GM12864 (cell line): ENCODE measurements at regions not wholly inside any gene's neighbourhood (a gene's known extent, or its start where the extent isn't known, plus 50 kb on each side); places are given as distances from the start of the nearest gene placed in this dataset.

ENCODE experiments used
- DNase-seq: peaks from one replicate; pipeline ENCODE4 v3.0.0-alpha.2; 2011; ENCODE audit warnings: low read depth
- H3K4me3 ChIP-seq: 2 replicates; pipeline ENCODE4 v1.5.1; 2011; ENCODE audit warnings: mild to moderate bottlenecking, low read depth, low read length, control low read depth
- TF ChIP-seq, protein P1 (sequence below): IDR thresholded peaks from 2 replicates; pipeline ENCODE4 v1.5.1; 2011; ENCODE audit warnings: low read depth, mild to moderate bottlenecking, moderate library complexity, low read length, control low read depth, inconsistent platforms; ENCODE audit errors: missing control alignments

DNA sequence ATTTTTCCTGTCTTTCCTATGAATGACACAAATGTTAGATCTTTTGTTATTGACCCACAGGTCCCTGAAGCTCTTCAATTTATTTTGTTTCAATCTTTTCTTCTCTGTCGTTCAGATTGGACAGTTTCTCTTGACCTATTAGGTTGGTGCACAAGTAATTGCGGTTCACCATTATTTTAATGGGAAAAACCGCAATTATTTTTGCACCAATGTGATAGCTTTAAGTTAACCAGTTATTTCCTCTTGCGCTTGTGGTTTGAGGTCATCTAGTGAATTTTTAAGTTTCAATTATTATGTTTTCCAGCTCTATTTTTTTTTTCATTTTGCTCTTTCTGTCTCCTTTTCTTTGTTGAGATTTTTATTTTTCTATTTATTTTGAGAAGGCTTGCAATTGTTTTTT lies 399.2 kb downstream of the INHBA start:
- H3K4me3 ChIP-seq: no peak overlapping the region
- DNase-seq: no peak
- TF ChIP-seq, protein P1, sequence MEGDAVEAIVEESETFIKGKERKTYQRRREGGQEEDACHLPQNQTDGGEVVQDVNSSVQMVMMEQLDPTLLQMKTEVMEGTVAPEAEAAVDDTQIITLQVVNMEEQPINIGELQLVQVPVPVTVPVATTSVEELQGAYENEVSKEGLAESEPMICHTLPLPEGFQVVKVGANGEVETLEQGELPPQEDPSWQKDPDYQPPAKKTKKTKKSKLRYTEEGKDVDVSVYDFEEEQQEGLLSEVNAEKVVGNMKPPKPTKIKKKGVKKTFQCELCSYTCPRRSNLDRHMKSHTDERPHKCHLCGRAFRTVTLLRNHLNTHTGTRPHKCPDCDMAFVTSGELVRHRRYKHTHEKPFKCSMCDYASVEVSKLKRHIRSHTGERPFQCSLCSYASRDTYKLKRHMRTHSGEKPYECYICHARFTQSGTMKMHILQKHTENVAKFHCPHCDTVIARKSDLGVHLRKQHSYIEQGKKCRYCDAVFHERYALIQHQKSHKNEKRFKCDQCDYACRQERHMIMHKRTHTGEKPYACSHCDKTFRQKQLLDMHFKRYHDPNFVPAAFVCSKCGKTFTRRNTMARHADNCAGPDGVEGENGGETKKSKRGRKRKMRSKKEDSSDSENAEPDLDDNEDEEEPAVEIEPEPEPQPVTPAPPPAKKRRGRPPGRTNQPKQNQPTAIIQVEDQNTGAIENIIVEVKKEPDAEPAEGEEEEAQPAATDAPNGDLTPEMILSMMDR: no peak

DNA sequence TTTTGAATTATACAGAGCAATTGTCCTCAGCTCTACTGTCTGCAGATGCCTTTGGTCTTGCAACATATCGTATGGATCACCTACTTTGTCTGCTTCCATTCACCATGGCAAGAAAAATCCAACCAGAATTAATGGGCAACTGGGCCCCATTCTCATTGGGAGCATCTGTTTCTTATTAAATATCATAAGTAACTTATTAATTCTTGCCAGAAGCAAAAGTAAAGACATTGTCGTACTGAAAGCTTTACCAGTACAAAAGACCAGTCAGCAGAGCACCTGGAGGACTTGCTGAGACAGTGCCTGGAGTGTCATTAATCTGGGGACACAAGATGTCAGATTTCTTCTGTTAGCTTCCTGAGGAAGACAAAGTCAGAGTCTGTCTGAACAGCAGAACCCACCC lies 404.5 kb downstream of the INHBA start:
- DNase-seq: no peak
- no peak overlapping the region for H3K4me3 ChIP-seq
- TF ChIP-seq, protein P1: no peak

DNA sequence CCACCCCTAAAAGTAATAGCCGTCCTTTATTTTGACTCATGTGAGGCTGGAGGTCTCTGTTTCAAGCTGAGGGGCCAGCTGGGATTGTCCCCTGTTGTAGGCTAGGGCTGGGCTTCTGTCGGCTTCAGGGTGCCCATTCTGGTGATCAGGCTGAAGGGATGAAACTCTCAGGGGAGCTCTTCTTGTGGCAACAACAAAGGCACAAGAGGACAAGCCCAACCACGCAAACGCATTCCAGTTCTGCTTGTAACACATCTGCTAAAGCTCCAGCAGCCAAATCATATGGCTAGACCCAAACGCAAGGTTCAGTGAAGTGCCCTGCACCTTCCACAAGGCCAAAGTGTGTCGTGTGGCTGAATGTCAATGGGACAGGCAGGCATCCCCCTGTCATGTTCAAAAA lies 405.7 kb downstream of the INHBA start:
- TF ChIP-seq, protein P1: no peak
- no peak for DNase-seq
- H3K4me3 ChIP-seq: no peak overlapping the region

DNA sequence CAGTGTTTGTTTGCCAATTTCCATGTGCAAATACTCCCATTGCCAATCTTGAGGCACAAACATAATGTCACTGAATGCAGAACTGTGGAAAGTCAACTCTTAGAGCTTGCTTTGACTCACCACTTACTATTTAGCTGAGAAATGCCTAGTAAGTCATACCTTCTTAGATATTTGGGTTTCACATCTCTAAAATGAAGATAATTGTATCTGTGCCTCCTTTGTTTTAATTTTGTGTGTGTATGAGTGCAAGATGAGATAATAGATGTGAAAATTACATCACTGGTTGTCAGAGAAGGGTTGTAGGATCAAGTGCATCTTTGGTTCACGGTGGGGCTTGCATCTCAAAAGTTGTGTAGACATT lies 407.5 kb downstream of the INHBA start:
- H3K4me3 ChIP-seq: no peak overlapping the region
- TF ChIP-seq, protein P1: no peak
- DNase-seq: no peak

DNA sequence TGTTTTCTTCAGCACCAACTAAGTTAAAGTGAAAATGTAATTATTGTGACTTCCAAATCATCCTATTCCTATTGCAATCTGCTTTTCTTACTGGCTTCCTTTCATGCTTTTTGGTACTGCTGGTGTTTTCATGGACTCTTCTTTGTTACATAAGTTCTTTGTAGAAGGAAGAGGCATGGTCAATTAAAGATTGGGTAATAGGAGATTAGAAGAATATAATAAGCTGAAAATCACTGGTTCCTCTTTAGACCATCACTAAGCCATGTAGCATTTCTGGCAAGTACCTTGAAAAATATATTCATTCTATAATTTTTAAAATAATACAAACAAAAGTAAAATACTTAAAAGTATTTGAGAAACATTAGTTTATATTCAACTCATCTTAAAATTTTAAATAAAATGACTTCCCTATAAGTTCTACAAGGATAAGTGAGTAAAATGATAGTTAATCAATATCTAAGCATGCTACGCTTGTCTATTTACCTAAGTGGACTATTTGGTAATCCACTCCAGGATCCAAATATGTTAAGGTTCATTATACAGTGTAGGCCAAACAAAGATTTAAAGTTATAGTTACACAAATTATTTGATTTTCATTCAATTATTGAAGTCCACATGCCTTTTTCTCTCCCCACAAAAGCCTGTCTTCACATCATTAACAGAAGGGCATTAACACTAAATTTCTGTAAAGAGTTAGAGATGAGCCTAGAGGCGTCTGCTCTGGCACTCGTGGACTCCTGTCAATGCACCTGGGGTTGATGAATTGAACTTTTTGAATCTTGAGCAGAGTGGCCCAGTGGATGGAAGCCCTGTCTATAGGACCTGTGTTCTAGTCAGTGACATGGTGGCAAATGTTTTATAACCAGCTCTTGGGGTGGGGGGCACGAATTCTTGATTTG lies 408.1 kb downstream of the INHBA start:
- TF ChIP-seq, protein P1: no peak
- no peak for DNase-seq
- H3K4me3 ChIP-seq: no peak overlapping the region

DNA sequence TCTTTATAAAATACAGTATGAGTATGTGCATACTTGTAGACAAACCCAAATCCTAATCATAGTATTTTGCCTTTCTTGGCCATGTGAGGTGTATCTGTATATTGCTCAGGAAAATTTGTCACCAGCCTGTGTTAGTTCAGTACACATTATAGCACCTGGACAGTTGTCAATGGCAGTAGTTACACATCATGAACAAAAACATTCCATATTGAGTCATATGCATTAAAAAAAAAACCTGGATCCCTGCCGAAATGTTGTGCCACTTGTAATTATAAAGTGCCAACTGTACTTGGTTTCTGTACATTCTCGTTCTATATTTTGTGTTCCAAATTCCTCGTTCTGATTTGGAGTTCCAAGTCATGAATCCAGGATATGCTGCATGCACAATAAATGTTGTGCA lies 410.4 kb downstream of the INHBA start:
- no peak for DNase-seq
- TF ChIP-seq, protein P1: no peak

DNA sequence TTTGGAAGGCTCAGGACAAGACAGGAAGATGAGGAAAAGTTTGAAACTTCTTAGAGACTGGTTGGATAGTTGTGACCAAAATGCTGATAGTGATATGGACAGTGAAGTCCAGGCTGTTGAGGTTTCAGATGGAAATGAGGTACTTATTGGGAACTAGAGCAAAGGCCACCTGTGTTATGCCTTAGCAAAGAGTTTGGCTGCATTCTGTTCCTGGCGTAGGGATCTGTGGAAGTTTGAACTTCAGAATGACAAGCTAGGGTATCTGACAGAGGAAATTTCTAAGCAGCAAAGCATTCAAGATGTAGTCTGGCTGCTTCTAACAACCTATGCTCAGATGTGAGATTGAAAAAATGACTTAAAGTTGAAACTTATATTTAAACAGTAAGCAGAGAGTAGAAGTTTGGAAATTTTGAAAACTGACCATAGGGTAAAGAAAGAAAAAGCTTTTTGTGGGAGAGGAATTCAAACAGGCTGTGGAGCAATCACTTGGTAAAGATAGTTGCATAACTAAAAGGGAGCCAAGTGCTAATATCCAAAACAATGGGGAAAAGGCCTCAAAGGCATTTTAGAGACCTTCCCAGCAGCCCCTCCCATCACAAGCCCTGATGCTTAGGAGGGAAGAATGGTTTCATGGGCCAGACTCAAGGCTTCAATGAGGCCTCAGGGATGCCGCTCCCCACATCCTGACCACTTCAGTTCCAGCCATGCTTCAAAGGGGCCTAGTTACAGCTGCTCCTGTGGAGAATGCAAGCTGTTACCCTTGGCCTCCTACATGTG lies 415.1 kb downstream of the INHBA start:
- DNase-seq: no peak
- no peak overlapping the region for H3K4me3 ChIP-seq
- TF ChIP-seq, protein P1: no peak

More for the DNA sequence above, 410.4 kb downstream of the INHBA start:
- no peak overlapping the region for H3K4me3 ChIP-seq
